Skin epidermis (tissue), 12 donors: ENCODE measurements at regions not wholly inside any gene's neighbourhood (a gene's known extent, or its start where the extent isn't known, plus 50 kb on each side); places are given as distances from the start of the nearest gene placed in this dataset.
"Not testable (repeated sequence)": the region's sequence is repeated elsewhere in the genome, so short reads cannot be mapped to it uniquely, and the experiment has no call there.

Source experiments
- H3K27ac ChIP-seq, 21 experiments: fragments of 200-600 bp; sonication (generic) in 11 of 21; one replicate each; pipeline ENCODE4 v1.5.0; 2020; ENCODE audit warnings: mild to moderate bottlenecking in 3 of 21, inconsistent platforms in 2 of 21, moderate library complexity in 2 of 21
- H3K4me3 ChIP-seq, 7 experiments: fragments of 200-600 bp; sonication (generic) in 2 of 7; one replicate each; pipeline ENCODE4 v1.5.0; 2020; ENCODE audit warnings: inconsistent platforms in 2 of 7, mild to moderate bottlenecking in 2 of 7, moderate library complexity in 1 of 7

DNA sequence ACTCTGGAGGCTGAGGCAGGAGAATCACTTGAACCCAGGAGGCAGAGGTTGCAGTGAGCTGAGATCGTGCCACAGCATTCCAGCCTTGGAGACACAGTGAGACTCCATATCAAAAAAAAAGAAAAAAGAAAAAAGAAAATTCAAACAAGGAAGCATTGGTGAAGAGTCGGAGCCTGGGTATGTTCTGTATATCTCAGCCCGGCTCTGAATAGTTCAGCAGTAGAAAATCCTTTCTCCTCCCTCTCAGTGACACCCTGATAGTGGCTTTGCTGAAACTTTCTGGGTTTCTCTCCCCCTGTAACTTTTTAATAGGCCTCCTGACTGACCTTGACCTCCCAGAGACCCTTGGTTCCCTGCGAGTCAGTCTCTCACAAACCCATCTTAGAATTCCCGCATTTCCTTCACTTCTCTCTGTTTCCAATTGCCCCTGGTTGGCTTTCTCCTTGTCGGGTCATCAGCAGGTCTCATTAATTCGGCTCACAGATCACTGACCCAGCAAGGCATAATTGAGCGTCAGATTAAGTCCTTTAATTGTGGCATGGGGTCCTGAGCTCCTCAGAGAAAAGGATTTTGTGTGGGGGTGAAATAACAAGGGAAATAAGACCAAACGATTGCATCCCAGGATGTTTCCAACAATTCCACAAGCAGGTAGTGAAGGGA, 541.6 kb upstream of the NRP1 start:
- no peak overlapping the region for H3K27ac ChIP-seq
- H3K4me3 ChIP-seq, result no peak overlapping the region

- H3K27ac ChIP-seq, result no peak overlapping the region
- no peak overlapping the region for H3K4me3 ChIP-seq
Observed at GRCh38 chr10:33871061-33871956, 536.8 kb upstream of the NRP1 start.

GRCh38 chr10:33869481-33869880, 535.0 kb upstream of the NRP1 start:
- no peak overlapping the region for H3K4me3 ChIP-seq
- peak overlapping the region in 1 of 21 experiments; percentile 29 for H3K27ac ChIP-seq

DNA sequence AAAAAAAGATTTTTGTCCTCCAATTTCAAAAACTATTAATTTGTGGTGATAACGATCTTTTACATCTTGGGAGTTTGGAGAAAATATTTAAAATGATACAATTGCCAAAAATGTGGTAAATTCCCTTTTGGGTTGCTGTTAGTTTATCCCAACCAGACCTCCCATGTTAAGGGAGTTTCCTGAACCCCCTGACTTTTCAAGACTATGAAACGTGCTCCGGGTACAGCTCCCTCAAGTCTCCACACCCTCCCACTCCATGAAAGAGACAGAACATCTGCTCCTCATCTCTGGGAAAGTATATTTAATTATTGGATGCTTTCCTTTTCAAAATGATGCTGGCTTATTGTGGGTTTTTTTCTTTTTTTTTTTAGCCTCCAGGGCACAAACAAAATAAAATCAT, 534.6 kb upstream of the NRP1 start:
- Histone ChIP-seq H3K27ac (peak overlapping the region in 1 of 21 experiments; percentile 29), H3K4me3 (no peak overlapping the region)

DNA sequence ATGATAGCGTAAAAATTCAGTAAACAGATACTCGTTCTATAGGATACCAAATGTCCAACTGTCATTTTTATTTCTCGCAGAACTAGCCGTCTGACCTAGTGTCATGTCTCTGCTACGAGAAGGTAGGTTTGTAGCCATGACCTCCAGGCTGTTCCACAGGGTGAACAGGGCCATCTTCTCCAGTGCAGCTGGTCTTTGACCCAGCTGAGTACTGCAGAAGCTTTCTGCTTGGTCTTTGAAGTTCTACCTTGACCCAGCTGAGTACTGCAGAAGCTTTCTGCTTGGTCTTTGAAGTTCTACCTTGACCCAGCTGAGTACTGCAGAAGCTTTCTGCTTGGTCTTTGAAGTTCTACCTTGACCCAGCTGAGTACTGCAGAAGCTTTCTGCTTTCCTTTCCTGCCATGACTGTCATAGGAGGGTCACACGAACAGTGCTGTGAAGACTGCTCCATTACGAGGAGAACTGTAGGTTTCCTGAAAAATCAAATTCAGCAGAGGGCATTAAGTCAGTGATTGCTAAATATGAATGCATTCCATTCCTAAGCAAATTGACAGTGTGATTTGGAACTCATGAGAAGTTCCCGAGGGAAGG, 532.8 kb upstream of the NRP1 start:
- H3K4me3 ChIP-seq, H3K27ac ChIP-seq: not testable (repeated sequence)

GRCh38 chr10:33863352-33863751, 528.9 kb upstream of the NRP1 start:
- H3K27ac ChIP-seq, result no peak overlapping the region
- H3K4me3 ChIP-seq, result no peak overlapping the region

GRCh38 chr10:33862536-33863105, 528.2 kb upstream of the NRP1 start:
- Histone ChIP-seq H3K27ac (no peak overlapping the region), H3K4me3 (no peak overlapping the region)

DNA sequence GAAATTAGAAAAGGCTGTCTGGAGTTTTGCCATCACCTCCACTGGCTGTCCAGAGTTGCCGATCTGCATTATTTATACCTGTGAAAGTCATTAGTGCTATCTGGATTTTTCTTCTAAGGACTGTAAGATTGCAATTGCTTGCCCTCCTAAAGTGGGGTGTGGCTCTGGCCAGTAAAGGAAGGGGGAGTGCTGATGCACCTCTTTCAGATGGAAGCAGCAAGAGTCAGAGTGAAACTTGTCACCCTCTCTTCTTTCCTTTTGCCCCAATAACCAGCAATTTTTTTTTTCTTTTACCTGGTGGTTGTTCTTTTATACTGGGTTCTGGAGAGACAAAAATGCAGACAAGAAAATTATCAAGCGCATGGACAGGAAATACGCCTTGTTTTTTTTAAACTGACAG, 527.4 kb upstream of the NRP1 start:
- no peak overlapping the region for H3K4me3 ChIP-seq
- no peak overlapping the region for H3K27ac ChIP-seq

DNA sequence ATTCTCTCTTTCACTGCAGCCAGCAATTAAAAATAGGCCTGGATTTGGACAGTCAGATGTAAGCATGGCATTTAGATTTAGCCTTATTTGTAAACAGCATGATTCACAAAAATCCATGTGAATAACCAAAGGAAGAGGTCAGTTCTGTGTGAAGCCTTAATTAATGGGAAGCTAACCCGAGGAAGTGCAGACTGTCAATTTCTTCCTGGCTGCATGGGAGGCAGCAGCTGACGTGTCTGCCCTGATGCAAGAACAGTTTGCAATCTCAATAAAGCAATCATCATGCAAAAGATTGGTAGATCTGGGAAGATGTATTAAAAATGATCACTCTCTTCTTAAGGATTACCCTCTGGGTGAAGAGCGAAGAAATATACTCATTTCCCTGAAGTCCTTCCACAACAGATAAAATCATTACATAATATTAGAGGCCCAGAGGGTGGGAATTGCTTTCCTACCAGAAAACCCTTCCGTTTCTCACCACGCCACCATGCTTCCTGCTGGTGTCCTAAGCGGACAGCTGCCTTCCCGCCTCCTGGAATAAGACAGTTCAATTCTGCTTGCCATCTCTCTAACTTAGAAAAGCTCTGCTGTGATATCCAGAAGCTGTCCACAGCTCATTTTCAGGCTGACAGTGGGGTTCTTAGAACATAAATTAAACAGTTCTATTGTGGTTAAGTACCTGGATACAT, 526.7 kb upstream of the NRP1 start:
- Histone ChIP-seq H3K4me3 (no peak overlapping the region), H3K27ac (no peak overlapping the region)

- Histone ChIP-seq H3K27ac (no peak overlapping the region), H3K4me3 (no peak overlapping the region)
Observed at GRCh38 chr10:33860552-33860951, 526.1 kb upstream of the NRP1 start.

DNA sequence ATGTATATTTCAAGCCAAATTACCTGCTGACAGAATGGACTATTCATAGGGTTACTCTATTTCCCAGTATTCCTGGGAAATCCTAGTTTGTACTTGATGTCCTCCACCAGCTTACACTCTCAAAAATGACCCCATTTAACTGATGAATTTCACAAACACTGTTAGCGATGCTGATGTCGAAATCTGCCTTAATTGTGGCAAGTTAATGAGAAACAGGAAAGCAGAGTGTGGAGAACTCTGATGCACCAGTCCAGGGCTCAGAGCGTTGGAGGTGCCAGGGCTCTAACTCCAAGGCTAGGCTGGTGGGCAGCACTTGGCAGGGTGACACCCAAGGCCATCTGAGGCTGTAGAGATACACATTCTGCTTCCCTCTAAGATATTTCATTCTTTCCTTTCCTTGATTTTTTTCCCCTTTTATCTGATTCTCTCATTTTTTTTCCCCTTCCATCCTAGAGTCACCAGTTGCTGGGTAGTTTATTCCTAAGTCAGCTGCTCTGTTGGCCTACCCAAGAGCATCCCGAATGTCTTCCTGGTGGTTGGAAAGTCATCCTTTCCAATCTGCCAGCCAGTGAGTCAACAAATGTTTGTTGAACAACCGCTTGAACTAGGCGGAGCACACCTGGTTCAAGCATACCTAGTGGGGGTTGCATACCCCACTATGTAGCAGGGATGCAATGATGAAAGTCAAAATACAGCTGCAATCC, 525.0 kb upstream of the NRP1 start:
- H3K4me3 ChIP-seq, result no peak overlapping the region

GRCh38 chr10:33858326-33858725, 523.9 kb upstream of the NRP1 start:
- Histone ChIP-seq H3K27ac (no peak overlapping the region), H3K4me3 (no peak overlapping the region)

More for the DNA sequence above, 525.0 kb upstream of the NRP1 start:
- no peak overlapping the region for H3K27ac ChIP-seq

DNA sequence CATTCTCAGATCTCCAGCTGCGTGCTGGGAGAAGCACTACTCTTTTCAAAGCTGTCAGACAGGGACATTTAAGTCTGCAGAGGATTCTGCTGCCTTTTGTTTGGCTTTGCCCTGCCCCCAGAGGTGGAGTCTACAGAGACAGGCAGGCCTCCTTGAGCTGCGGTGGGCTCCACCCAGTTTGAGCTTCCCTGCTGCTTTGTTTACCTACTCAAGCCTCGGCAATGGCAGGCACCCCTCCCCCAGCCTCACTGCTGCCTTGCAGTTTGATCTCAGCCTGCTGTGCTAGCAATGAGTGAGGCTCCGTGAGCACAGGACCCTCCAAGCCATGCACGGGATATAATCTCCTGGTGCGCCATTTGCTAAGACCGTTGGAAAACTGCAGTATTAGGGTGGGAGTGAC, 518.8 kb upstream of the NRP1 start:
- not testable (repeated sequence) for H3K4me3 ChIP-seq, H3K27ac ChIP-seq

DNA sequence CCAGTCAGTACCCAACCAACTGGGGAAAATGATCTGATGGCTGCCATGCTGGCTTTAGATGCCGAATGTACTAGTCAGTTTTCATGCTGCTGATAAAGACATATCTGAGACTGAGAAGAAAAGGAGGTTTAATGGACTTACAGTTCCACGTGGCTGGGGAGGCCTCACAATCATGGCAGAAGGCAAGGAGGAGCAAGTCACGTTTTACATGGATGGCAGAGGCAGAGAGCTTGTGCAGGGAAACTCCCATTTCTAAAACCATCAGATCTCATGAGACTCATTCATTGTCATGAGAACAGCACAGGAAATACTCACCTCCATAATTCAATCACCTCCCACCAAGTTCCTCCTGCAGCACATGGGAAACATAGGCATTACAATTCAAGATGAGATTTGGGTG, 508.9 kb upstream of the NRP1 start:
- Histone ChIP-seq H3K27ac (no peak overlapping the region), H3K4me3 (no peak overlapping the region)

DNA sequence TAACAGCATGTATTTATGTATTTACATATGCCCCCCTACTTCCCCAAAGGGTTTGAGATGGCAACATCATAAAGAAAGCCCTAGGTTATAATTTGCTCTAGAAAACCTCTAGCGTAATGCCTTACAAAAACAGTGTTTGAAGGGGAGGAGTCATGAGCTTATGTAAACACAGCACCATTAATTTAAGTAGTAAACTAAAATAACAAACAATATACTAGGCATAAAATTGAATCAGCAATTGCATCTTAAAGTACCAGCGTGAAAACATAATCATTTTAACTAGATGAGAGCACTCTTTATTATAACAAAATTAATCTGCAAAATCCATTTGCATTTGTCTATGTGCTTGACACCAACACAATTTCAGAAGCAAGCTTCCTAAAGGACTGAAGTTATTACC, 507.2 kb upstream of the NRP1 start:
- H3K4me3 ChIP-seq, result no peak overlapping the region

GRCh38 chr10:33838731-33839130, 504.3 kb upstream of the NRP1 start:
- no peak overlapping the region for H3K4me3 ChIP-seq
- H3K27ac ChIP-seq, result no peak overlapping the region

More for the DNA sequence above, 507.2 kb upstream of the NRP1 start:
- H3K27ac ChIP-seq, result no peak overlapping the region

GRCh38 chr10:33837736-33838135, 503.3 kb upstream of the NRP1 start:
- Histone ChIP-seq H3K27ac (no peak overlapping the region), H3K4me3 (no peak overlapping the region)

DNA sequence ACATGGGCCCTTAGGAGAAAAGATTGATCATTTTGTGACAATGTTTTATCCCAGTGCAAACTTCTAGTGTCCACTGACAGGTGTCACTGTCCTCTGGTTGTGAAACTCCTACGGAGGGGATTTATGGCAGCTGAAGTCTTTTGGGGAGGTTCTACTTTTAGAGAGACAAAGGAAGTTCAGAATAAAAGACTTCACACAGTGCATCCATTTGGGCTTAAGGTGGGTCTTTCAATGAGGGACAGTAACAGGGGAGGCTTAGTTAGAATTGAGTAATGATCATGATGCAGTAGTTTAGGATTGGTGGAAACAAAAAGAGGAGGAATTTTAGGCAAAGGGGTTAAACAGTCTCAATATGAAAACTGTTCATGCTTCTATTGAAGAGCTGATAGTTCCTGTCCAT, 501.1 kb upstream of the NRP1 start:
- Histone ChIP-seq H3K4me3 (no peak overlapping the region), H3K27ac (no peak overlapping the region)

- Histone ChIP-seq H3K27ac (no peak overlapping the region), H3K4me3 (no peak overlapping the region)
Observed at GRCh38 chr10:33833566-33833965, 499.1 kb upstream of the NRP1 start.
